HG03439 (cell line): ENCODE measurements at regions not wholly inside any gene's neighbourhood (a gene's known extent, or its start where the extent isn't known, plus 50 kb on each side); places are given as distances from the start of the nearest gene placed in this dataset.

Experiments
- ATAC-seq: cut with Tn5 transposase; IDR thresholded peaks from one replicate; pipeline ENCODE4 v1.9.1; 2021; ENCODE audit warnings: mild to moderate bottlenecking, moderate library complexity; ENCODE audit not compliant: unreplicated experiment

- no peak for ATAC-seq
Measured at GRCh38 chr9:82604947-82605656, 457.8 kb downstream of the RASEF start.

GRCh38 chr9:82605657-82606031, 457.3 kb downstream of the RASEF start:
- no peak for ATAC-seq

- ATAC-seq = no peak
Measured at GRCh38 chr9:82606071-82606470, 456.9 kb downstream of the RASEF start.

GRCh38 chr9:82606492-82607382, 456.2 kb downstream of the RASEF start:
- ATAC-seq = no peak

- ATAC-seq = no peak
Measured at GRCh38 chr9:82608487-82608886, 454.5 kb downstream of the RASEF start.

GRCh38 chr9:82612942-82613341, 450.0 kb downstream of the RASEF start:
- no peak for ATAC-seq

- ATAC-seq = no peak
Measured at GRCh38 chr9:82613498-82613897, 449.4 kb downstream of the RASEF start.

GRCh38 chr9:82616545-82616944, 446.4 kb downstream of the RASEF start:
- ATAC-seq = no peak

GRCh38 chr9:82621447-82621846, 441.5 kb downstream of the RASEF start:
- ATAC-seq = no peak

GRCh38 chr9:82637368-82637767, 425.6 kb downstream of the RASEF start:
- no peak for ATAC-seq

GRCh38 chr9:82645600-82645999, 417.3 kb downstream of the RASEF start:
- no peak for ATAC-seq

- ATAC-seq = no peak
Measured at GRCh38 chr9:82650368-82650767, 412.6 kb downstream of the RASEF start.

- no peak for ATAC-seq
Measured at GRCh38 chr9:82651474-82651873, 411.5 kb downstream of the RASEF start.

- no peak for ATAC-seq
Measured at GRCh38 chr9:82665324-82665723, 397.6 kb downstream of the RASEF start.

GRCh38 chr9:82668689-82669199, 394.2 kb downstream of the RASEF start:
- no peak for ATAC-seq

- no peak for ATAC-seq
Measured at GRCh38 chr9:82670000-82670399, 392.9 kb downstream of the RASEF start.

- ATAC-seq = no peak
Measured at GRCh38 chr9:82670726-82671125, 392.2 kb downstream of the RASEF start.

GRCh38 chr9:82673201-82673600, 389.7 kb downstream of the RASEF start:
- ATAC-seq = no peak

GRCh38 chr9:82673919-82674318, 389.0 kb downstream of the RASEF start:
- ATAC-seq = no peak

GRCh38 chr9:82675102-82675501, 387.8 kb downstream of the RASEF start:
- no peak for ATAC-seq

GRCh38 chr9:82675605-82676004, 387.3 kb downstream of the RASEF start:
- ATAC-seq = no peak

GRCh38 chr9:82677086-82677485, 385.9 kb downstream of the RASEF start:
- ATAC-seq = no peak
